Immature natural killer cell (primary cell): ENCODE measurements at regions not wholly inside any gene's neighbourhood (a gene's known extent, or its start where the extent isn't known, plus 50 kb on each side); places are given as distances from the start of the nearest gene placed in this dataset.
"Not testable (repeated sequence)": the region's sequence is repeated elsewhere in the genome, so short reads cannot be mapped to it uniquely, and the experiment has no call there.

Experiments used
- DNase-seq, 3 donors: peaks; one replicate each; pipeline ENCODE4 v3.0.0; 2022; ENCODE audit warnings: mixed read lengths in 1 of 3
- H3K27ac Mint-ChIP-seq, 6 donors: one replicate each; pipeline ENCODE4 v1.8.0; 2020; ENCODE audit warnings: mixed read lengths in 6 of 6, mild to moderate bottlenecking in 5 of 6, inconsistent platforms in 4 of 6, moderate library complexity in 3 of 6
- H3K27me3 Mint-ChIP-seq, 3 donors: one replicate each; pipeline ENCODE4 v1.8.0; 2020 to 2021; ENCODE audit warnings: low read depth in 3 of 3, mild to moderate bottlenecking in 3 of 3, mixed read lengths in 3 of 3, moderate library complexity in 3 of 3, inconsistent platforms in 1 of 3
- H3K36me3 Mint-ChIP-seq, 3 donors: one replicate each; pipeline ENCODE4 v1.8.0; 2020; ENCODE audit warnings: mixed read lengths in 3 of 3, inconsistent platforms in 2 of 3, mild to moderate bottlenecking in 2 of 3
- H3K4me1 Mint-ChIP-seq, 2 donors: one replicate each; pipeline ENCODE4 v1.8.0; 2020; ENCODE audit warnings: inconsistent platforms in 2 of 2, mild to moderate bottlenecking in 2 of 2, mixed read lengths in 2 of 2, moderate library complexity in 1 of 2
- H3K4me3 Mint-ChIP-seq, 5 donors: one replicate each; pipeline ENCODE4 v1.8.0; 2020; ENCODE audit warnings: mild to moderate bottlenecking in 5 of 5, mixed read lengths in 5 of 5, inconsistent platforms in 3 of 5, moderate library complexity in 3 of 5
- H3K9me3 Mint-ChIP-seq, 6 donors: one replicate each; pipeline ENCODE4 v1.8.0; 2020; ENCODE audit warnings: mild to moderate bottlenecking in 6 of 6, mixed read lengths in 6 of 6, inconsistent platforms in 4 of 6, moderate library complexity in 3 of 6

DNA sequence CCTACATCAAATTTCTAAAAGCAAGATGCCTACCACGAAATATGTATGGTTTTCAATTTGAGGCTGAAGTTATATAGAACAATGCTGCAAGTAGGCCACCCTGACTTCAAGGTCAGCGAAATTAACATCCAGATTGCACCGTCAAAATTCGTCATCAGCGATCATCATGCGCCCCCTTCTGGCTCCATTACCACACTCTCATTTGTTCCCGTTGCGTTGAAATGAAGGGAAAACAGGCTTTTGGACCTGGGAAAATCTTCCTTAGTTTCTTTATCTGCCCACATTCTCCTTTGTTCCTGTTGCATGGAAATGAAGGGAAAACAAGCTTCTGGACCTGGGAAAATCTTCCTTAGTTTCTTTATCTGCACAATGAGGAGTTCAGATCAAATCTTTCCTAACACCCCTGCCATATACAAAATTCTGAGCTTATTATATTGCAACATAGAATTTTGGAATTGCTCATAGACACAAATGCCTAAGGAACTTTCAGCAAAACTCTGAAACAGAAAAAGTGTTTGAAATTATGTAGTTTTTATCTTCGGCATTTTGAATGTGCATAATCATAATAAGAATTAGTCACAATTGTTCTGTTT lies 98.2 kb upstream of the PRKCQ start:
- Mint-ChIP-seq H3K27ac (no peak overlapping the region), H3K4me1 (peaks cover 4 to 5% of the 10 kb centered on the region in 2 donors), H3K9me3 (no peaks in the 10 kb centered on the region), H3K36me3 (no peaks in the 10 kb centered on the region), H3K4me3 (no peak overlapping the region), H3K27me3 (peaks cover 0 to 8% (median 8%) of the 10 kb centered on the region in 3 donors)
- DNase-seq: peak; percentile 43 to 52 (median 52)

DNA sequence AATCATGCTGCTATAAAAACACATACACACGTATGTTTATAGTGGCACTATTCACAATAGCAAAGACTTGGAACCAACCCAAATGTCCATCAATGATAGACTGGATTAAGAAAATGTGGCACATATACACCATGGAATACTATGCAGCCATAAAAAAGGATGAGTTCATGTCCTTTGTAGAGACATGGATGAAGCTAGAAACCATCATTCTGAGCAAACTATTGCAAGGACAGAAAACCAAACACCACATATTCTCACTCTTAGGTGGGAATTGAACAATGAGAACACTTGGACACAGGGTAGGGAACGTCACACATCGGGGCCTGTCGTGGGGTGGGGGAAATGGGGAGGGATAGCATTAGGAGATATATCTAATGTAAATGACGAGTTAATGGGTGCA lies 97.1 kb upstream of the PRKCQ start:
- DNase-seq, H3K36me3 Mint-ChIP-seq, H3K27ac Mint-ChIP-seq, H3K4me3 Mint-ChIP-seq, H3K4me1 Mint-ChIP-seq, H3K9me3 Mint-ChIP-seq: not testable (repeated sequence)
- peaks cover 0 to 10% (median 10%) of the 10 kb centered on the region in 3 donors for H3K27me3 Mint-ChIP-seq

DNA sequence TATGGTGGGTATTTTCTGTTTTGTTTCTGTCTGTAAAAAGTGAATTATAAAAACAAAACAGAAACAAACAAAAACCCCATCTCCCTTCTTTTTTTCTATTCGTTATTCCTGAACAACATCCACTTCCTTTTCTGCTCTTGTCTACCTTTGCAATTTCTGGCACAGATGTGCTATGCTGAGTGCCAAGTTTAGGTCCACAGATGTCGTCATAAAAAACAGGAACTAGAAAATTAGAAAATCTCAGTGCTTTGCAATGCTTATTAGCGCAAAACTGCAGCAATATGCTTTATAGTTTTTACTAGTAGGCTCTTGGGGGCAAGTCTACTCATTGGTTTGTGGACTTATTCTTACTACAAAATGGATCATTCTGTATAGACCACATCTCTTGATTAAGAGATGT lies 94.2 kb upstream of the PRKCQ start:
- Mint-ChIP-seq H3K4me1 (peaks cover 4 to 5% of the 10 kb centered on the region in 2 donors), H3K9me3 (no peaks in the 10 kb centered on the region), H3K4me3 (no peak overlapping the region), H3K27me3 (peaks cover 0 to 12% (median 9%) of the 10 kb centered on the region in 3 donors), H3K27ac (no peak overlapping the region), H3K36me3 (no peaks in the 10 kb centered on the region)
- no peak for DNase-seq

DNA sequence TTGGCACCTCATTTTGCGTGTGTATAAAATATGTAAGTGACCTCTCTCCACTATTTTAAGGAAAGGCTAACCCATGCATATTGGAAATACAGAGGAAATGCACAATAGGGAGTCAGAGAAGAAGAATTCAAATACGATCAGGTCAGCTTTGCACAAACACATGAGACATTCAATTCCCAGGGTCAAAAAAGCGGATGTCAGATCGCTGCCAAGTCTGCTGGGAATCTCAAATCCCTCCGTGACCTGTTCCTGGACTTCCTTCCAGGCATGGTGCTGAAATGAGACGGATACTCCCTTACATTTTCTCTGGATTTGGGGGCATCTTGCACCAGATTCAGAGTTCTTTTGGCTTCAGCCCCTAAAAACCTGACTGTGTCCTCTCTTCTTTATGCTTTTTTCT lies 91.9 kb upstream of the PRKCQ start:
- DNase-seq: no peak
- Mint-ChIP-seq H3K36me3 (no peaks in the 10 kb centered on the region), H3K27ac (no peak overlapping the region), H3K27me3 (peaks cover 0 to 9% (median 8%) of the 10 kb centered on the region in 3 donors), H3K4me3 (no peak overlapping the region), H3K9me3 (no peaks in the 10 kb centered on the region), H3K4me1 (no peaks in the 10 kb centered on the region)

DNA sequence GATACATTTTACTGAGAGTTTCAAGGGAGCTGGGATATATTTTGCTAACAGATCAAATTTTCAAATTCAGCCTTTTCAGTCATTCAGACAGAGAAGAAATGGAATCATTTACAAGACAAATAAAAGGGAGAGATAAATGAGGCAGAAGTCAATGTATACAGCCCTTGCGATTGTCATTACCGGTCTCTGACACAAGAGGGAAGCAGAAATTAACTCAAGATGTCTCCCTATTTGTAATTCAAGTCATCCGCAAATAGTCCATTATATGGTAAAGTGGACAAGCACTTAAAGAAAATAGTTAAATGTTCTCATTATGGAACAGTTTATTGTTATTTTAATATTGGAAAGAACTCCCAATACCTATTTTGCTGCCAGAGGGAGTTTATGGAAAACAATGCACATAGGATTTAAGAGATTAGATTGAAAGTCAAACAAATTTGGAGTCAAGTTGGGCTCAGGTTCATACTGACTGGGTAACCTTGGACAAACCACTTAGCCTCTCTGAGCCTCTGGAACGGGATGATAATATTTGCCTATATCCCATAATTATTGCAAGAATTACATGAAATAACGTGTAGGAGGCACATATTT lies 89.3 kb upstream of the PRKCQ start:
- H3K27me3 Mint-ChIP-seq: peaks cover 3 to 5% (median 4%) of the 10 kb centered on the region in 3 donors
- no peaks in the 10 kb centered on the region for H3K9me3 Mint-ChIP-seq
- peak in 2 of 3 donors; percentile 24 to 32 for DNase-seq
- H3K4me1 Mint-ChIP-seq: peaks cover 10 to 19% of the 10 kb centered on the region in 2 donors
- no peak overlapping the region for H3K27ac Mint-ChIP-seq
- H3K36me3 Mint-ChIP-seq: no peaks in the 10 kb centered on the region
- H3K4me3 Mint-ChIP-seq: no peak overlapping the region

DNA sequence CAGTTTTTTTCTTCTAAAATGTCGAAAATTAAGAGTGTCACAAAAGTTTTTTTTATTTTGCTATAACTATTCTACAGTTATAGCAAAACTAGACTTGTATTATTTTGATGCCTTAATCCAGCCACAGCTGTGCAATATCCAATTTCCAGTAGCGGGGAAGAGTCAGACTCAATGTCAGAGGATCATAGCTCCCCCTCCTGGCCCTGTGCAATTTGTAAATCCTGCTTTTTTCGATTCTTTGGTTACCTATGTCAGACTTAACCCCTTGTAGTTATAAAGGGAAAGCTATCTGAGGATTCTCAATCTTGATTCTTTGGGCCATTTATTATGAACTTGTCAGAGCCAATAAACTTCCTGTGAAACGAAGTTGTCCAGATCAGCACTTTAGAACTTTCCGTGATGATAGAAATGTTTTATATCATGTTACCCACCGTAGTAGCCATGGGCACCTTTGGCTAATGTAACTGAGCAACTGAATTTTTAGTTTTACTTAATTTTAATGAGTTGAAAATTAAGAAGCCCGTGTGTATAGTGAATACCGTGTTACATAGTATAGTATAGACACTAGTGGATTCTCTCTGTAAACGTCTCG lies 87.7 kb upstream of the PRKCQ start:
- Mint-ChIP-seq H3K27ac (no peak overlapping the region), H3K27me3 (peaks cover 2 to 3% (median 2%) of the 10 kb centered on the region in 3 donors), H3K4me3 (no peak overlapping the region), H3K4me1 (peaks cover 10 to 19% of the 10 kb centered on the region in 2 donors), H3K36me3 (no peaks in the 10 kb centered on the region), H3K9me3 (no peaks in the 10 kb centered on the region)
- DNase-seq: peak in 2 of 3 donors; percentile 12 to 32

DNA sequence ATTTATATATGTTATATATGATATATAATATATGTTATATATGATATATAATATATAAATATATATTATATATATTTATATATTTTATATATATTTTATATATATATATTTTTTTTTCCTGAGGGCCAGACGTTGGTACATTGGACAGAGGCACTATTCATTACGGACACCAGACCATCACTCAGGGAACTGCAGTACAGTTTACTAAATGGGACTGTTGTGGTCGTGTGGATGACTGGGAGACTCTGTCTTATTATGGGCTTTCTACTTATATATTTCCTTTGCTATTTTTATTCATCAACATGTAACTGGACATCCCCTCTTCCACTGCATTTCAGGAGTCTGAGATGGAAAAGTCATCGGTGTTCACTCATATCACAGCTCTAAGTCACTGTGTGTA lies 87.1 kb upstream of the PRKCQ start:
- peaks cover 0 to 3% (median 2%) of the 10 kb centered on the region in 3 donors for H3K27me3 Mint-ChIP-seq
- no peaks in the 10 kb centered on the region for H3K36me3 Mint-ChIP-seq
- H3K27ac Mint-ChIP-seq: no peak overlapping the region
- no peak overlapping the region for H3K4me3 Mint-ChIP-seq
- peaks cover 10 to 19% of the 10 kb centered on the region in 2 donors for H3K4me1 Mint-ChIP-seq
- no peaks in the 10 kb centered on the region for H3K9me3 Mint-ChIP-seq
- DNase-seq: no peak

DNA sequence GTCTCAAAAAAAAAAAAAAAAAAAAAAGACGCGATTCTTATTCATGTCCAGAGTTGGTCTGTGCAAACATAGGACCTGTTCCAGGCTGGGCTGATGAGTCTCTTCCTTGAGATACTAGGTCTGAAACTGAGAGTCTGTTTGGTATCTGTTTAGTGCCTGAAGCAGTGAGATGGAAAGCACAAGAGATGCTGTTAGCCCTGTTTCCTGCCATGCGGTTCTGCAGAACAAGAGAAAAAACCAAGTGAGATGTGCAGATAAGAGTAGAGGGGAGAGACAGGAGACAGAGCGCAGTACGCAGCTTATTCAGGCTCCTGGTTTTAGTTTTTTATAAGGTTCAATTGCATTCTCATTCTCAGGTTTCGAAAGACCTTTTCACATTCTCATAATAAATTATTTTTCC lies 85.8 kb upstream of the PRKCQ start:
- peak overlapping the region in 4 of 5 donors; percentile 3 to 59 (median 42) for H3K4me3 Mint-ChIP-seq
- H3K4me1 Mint-ChIP-seq: peaks cover 10 to 19% of the 10 kb centered on the region in 2 donors
- H3K9me3 Mint-ChIP-seq: no peaks in the 10 kb centered on the region
- DNase-seq: peak; percentile 33 to 52 (median 39)
- peak overlapping the region in 1 of 6 donors; percentile 0 for H3K27ac Mint-ChIP-seq
- H3K27me3 Mint-ChIP-seq: peaks cover 0 to 3% (median 2%) of the 10 kb centered on the region in 3 donors
- H3K36me3 Mint-ChIP-seq: no peaks in the 10 kb centered on the region

DNA sequence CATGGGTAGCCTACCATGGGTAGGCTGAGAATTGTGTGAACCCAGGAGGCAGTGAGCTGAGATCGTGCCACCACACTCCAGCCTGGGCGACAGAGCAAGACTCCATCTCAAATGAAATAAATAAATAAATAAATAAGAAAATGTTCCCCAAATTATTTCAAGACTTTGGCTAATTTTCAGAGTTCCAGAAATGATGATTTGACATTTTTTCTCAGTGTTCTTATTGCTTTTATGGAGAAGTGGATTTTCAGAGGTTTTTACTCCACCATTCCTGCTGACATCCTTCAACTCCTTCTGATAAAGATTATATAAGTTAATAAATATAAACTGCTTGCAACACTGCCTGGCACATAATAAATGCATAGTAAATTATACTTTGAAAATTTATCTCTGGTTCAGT lies 80.4 kb upstream of the PRKCQ start:
- Mint-ChIP-seq H3K9me3 (no peaks in the 10 kb centered on the region), H3K36me3 (no peaks in the 10 kb centered on the region), H3K27ac (no peak overlapping the region)

DNA sequence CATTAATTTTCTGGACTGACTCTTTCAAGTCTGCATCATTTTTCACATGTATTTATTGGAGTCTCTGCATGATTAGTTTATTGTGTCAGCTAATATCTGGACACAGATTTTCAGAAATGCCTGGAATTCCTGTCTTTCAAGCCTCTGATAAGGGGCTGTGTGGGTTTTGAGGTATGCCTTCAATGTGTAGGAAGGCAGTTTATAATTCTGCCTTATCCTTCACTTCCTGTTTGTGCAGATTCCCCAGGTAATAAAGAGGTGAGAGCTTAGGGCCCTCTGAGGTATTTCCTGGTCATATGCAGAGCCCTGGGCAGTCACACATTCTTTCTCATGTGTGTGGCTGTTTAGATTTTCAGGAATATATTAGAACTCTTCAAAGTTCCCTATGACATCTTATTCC lies 79.4 kb upstream of the PRKCQ start:
- Mint-ChIP-seq H3K4me1 (no peaks in the 10 kb centered on the region), H3K27me3 (peaks cover 0 to 11% (median 0%) of the 10 kb centered on the region in 3 donors), H3K27ac (no peak overlapping the region), H3K4me3 (no peak overlapping the region), H3K9me3 (no peaks in the 10 kb centered on the region), H3K36me3 (no peaks in the 10 kb centered on the region)
- DNase-seq: no peak

More for the DNA sequence above, 80.4 kb upstream of the PRKCQ start:
- peaks cover 0 to 11% (median 0%) of the 10 kb centered on the region in 3 donors for H3K27me3 Mint-ChIP-seq
- no peak for DNase-seq
- H3K4me1 Mint-ChIP-seq: peaks cover 2 to 6% of the 10 kb centered on the region in 2 donors
- no peak overlapping the region for H3K4me3 Mint-ChIP-seq

DNA sequence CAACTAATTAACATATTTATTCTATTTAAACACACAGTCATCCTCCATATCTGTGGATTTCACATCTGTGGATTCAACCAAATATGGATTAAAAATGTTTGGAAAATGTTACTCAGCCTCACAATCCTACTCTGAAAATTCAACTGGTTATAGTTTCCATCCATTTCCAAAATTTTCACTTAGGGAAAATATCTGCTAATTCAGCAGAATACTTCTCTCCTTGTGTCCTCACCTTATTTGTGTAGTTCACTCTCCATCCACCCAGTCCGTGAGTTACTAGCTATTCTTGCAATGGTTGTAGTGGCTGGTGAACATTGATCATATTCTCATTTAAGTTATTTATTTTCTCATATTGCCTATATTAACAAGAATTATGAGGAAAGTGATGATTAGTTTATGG lies 77.6 kb upstream of the PRKCQ start:
- no peak overlapping the region for H3K4me3 Mint-ChIP-seq
- H3K9me3 Mint-ChIP-seq: no peaks in the 10 kb centered on the region
- H3K4me1 Mint-ChIP-seq: no peaks in the 10 kb centered on the region
- no peak for DNase-seq
- H3K27ac Mint-ChIP-seq: no peak overlapping the region
- no peaks in the 10 kb centered on the region for H3K36me3 Mint-ChIP-seq
- H3K27me3 Mint-ChIP-seq: peaks cover 0 to 15% (median 0%) of the 10 kb centered on the region in 3 donors

DNA sequence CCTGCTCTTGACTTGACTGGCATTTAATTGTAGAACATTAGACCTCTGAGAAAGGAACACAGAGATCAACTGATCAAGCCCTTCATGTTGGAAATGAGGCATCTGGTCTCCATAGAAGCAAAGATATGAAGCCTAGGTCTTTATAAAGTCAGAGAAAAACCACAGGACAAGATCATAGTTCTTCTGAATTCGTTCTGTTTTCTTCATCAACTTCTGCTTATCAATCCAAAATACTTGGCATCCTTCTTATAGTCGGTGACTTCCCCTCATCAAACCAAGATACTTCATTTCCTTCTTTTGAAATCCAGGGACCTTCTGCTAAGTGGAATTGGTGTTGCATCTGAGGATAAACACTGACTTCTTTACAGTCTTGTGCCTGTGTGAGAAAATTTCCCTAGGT lies 77.1 kb upstream of the PRKCQ start:
- Mint-ChIP-seq H3K27me3 (peaks cover 0 to 15% (median 0%) of the 10 kb centered on the region in 3 donors), H3K4me3 (no peak overlapping the region), H3K9me3 (no peaks in the 10 kb centered on the region), H3K36me3 (no peaks in the 10 kb centered on the region), H3K4me1 (no peaks in the 10 kb centered on the region), H3K27ac (no peak overlapping the region)
- DNase-seq: no peak

DNA sequence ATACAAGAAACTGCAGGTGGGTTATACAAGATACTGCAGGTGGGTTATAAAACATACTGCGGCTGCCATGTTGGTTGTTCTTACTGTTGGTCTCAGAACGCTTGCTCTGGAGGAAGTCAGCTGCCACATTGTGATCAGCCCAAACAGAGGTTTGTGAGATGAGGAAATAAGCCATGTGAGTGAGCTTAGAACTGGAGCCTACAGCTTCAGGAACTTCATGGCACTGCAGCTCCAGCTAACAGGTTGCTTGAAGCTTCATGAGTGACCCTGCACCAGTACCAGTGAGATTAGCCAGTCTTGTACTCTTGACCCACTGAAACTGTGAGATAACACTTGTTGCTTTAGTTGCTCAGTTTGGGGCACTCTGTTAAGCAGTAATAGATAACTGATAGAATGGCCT lies 74.5 kb upstream of the PRKCQ start:
- Mint-ChIP-seq H3K4me1 (no peaks in the 10 kb centered on the region), H3K27ac (no peak overlapping the region), H3K27me3 (peaks cover 0 to 12% (median 0%) of the 10 kb centered on the region in 3 donors), H3K36me3 (no peaks in the 10 kb centered on the region), H3K4me3 (no peak overlapping the region), H3K9me3 (no peaks in the 10 kb centered on the region)
- no peak for DNase-seq

DNA sequence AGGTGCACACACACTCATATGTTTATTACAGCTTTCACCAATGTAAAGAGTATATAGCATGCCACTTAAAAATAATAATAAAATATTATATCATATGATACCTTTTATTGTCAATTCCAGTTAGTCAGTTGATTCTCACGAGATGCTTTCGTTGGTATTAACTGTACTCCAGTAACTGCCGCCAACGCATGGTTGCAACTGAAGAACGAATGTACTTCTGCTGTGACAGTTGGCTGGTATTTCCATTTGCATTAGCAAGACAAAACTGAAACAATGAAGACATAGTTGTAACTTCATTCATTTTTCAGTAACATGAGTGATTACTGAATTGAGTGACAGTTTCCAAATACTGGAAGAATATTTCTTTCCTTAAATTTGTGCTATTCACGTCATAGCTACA lies 70.5 kb upstream of the PRKCQ start:
- Mint-ChIP-seq H3K27me3 (peaks cover 0 to 7% (median 1%) of the 10 kb centered on the region in 3 donors), H3K4me1 (peaks cover 7% of the 10 kb centered on the region in 2 donors), H3K36me3 (no peaks in the 10 kb centered on the region), H3K9me3 (no peaks in the 10 kb centered on the region), H3K4me3 (no peak overlapping the region), H3K27ac (no peak overlapping the region)
- no peak for DNase-seq
